Dedifferentiated amniotic fluid mesenchymal stem cell (primary cell): ENCODE measurements at regions not wholly inside any gene's neighbourhood (a gene's known extent, or its start where the extent isn't known, plus 50 kb on each side); places are given as distances from the start of the nearest gene placed in this dataset.

Experiments
- DNase-seq: peaks from one replicate; pipeline ENCODE4 v3.0.0-alpha.2; 2016; ENCODE audit errors: extremely low spot score

DNA sequence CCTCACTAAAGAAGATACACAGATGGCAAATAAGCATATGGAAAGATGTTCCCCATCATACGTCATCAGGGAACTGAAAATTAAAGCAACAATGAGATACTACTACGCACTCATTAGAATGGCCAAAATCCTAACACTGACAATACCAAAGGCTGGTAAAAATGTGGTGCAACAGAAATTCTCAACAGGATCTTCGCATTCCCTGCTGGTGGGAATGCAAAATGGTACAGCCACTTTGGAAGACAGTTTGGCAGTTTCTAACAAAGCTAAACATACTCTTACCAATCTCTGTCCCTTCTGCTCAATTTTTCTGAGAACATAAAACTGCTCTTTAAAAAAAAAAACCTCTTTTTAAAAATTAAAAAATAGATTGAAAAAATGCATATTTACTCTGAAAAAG lies 300.2 kb downstream of the FBXW7 start:
- DNase-seq = no peak

DNA sequence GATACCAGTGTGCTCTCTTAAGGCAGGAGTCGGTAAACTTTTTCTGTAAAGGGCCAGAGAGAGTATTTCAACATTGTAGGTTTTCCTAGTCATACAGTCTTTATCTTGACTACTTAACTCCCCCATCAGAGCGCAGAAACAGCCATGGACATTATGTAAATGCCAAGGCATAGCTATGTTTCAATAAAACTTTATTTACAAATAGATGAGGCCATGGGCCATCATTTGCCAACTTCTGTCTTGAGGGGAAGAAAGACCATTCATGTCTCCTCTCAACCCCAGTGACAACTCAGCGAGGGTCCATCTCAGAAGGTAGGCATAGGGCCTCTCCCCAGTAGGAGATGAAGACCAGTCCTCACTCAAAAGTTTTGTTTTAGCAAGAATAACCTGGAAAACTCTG lies 301.3 kb downstream of the FBXW7 start:
- DNase-seq = no peak

DNA sequence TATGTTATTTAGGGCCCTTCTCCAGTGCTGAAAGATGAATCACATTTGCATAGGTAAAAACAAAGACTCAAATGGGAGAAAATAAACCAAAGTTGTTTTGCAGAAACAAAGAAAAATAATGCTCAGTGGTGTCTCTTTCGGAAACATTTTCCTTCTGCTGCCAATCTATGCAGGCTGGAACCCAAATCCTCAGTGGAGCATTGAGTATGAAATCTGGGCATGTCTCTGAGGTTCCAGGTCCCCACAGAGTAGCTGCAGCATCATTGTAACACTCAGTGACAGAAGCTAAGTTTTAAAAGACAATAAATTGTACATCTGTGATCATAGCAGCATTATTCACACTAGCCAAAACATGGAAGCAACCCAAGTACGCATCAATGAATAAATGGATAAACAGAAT lies 303.6 kb downstream of the FBXW7 start:
- DNase-seq = no peak

DNA sequence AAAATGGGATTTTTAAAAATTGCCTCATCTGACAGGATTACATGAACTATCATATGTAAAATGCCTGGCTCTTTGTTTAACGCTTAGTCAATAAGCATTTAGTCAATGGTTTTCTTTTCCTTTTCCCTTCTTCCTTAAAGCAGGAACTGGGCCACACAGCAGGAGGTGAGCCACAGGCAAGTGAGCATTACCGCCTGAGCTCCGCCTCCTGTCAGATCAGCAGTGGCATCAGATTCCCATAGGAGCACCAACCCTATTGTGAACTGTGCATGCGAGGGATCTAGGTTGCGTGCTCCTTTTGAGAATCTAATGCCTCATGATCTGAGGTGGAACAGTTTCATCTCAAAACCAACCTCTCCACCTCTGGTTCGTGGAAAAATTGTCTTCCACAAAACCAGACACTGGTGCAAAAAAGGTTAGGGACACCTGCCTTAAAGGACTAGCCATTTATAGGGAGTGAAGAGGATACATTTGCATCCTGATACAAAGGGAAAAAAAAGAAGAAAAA lies 306.1 kb downstream of the FBXW7 start:
- DNase-seq = no peak

GRCh38 chr4:152225680-152226079 lies 310.2 kb downstream of the FBXW7 start:
- DNase-seq = no peak

DNA sequence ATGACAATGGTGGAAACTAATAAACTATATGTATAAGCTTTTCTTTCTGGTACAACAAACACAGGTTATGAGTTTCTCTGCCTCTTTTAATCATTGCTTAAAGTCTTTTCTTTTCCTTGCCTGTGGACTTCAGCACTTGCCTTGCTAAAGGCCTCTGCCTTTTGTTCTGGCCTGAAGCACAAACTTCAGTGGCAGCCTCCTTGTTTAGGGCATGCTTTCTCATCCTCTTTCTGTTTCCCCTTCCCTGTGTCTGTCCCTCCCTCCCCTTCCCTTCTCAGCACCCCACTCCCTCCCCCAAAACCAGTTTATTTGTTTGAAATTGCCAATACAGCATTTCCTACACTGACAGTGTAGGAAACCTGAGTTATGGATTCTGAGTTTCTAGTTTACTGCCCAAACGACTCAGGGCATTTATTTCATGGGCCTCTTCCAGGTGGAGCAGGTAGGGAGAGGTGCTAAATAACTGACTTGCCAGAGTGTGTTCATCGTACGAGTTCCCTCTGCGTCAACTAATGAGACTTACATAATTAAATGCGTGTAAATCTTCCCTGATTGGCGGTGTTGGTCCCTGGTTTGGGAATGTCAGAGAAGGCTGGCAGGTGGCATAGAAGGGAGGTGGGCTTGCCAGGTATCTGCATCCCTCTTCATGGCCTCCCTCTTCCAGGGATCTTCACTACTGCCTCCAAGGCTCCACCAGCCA lies 311.0 kb downstream of the FBXW7 start:
- DNase-seq = no peak

GRCh38 chr4:152224223-152224622 lies 311.7 kb downstream of the FBXW7 start:
- DNase-seq = no peak

- no peak for DNase-seq
These were observed 312.3 kb downstream of the FBXW7 start for GRCh38 chr4:152223600-152223999.

DNA sequence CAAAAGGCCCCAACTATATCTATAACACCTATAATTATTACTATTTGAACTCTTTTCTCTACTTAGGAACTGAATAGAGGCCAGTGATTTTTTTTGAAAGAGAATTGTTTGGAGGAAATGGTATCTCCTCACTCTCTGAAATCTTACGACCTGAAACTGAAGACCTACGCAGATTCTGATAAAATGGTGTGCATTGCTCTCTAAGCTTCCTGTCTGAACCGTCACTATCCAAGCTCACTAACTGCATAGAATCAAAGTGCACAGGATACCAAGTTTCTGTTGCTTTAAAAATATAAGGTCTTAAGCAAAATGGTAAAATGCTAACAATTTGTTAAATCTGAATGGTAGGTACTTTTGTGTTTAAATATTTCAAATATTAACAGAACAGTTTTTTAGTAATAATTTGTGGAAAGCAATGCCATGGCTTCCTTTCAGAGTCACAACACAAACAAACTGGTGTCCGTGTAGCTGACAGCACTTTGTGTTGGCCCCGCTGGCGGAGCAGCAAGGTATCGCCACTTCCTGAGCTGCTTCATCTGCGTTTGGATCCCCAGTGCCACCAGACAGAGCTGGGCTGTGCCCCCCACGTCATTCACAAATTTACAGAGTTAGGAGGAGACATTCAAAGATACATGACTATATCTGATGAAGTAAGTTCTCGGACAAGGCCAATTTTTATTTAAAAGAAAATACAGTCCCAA lies 313.9 kb downstream of the FBXW7 start:
- DNase-seq = no peak

GRCh38 chr4:152220201-152220666 lies 315.7 kb downstream of the FBXW7 start:
- DNase-seq = no peak

- no peak for DNase-seq
These were observed 317.3 kb downstream of the FBXW7 start for GRCh38 chr4:152218576-152218975.

GRCh38 chr4:152217896-152218295 lies 318.0 kb downstream of the FBXW7 start:
- no peak for DNase-seq

GRCh38 chr4:152211936-152212653 lies 323.8 kb downstream of the FBXW7 start:
- no peak for DNase-seq

DNA sequence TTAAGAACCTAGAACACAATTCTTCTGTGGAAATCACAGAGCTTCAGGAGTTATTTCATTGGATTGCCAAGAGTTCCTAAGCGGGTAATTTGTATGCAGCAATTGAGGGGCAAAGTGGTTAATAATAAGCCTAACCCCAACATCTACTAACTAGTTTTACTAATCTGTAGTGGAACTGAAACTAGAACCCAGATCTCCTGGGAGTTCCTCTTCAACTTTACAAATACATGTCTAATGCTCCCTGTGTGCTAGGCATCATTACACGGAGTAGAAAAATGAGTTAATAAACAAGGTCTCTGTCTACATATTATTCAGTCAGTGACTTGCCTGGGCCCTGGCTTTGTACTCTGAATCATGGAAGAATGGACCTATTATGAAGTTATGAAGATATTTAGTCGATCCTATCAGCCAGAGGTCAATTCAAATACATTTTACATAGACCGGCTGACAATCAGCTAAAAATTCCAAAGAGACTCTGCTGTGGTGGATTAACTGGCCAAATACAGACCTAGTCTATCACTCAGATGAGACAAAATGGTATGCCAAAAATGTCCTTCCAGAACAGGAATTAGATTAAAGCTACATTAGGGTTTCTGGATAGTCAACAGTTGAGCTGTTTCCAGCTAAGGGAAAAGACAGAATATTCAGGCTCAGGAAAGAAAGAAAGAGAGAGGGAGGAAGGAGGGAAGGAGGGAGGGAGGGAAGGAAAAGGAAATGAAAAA lies 326.0 kb downstream of the FBXW7 start:
- DNase-seq = no peak

DNA sequence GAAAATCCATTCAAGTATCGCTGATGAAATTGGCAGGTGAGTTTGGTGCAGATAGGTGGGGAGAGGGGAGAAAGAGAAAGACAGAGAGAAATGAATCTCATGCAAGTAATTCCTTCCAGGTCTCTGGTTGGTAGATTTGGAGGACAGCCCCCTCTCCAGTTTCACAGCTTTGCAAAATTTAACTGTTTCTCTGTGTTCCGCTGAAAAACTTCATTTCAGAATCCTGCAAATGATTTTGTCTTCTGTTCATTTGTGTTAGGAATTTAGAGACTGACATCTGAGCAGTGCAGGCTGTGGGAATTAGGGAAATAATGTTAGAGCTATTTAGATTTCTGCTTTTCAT lies 328.5 kb downstream of the FBXW7 start:
- no peak for DNase-seq

- no peak for DNase-seq
These were observed 329.1 kb downstream of the FBXW7 start for GRCh38 chr4:152206646-152207377.

GRCh38 chr4:152206185-152206584 lies 329.7 kb downstream of the FBXW7 start:
- DNase-seq = no peak

DNA sequence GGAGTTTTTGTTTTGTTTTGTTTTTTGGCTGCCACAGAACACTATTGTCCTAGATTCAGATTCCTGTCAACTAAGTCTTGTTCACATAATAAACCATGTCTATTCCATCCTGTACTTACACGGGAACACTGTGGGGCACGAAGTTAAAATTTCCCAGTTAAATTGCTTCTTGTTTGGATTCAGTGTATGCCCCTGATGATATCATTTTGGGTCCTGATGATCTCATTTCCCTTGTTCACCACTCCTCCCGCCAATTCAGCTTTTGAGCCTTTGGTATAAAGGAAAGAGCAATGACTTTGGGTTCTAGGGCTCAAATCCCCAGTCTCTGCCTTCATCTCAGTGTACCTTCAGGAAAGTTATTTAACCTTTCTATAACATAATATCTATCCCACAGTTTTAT lies 333.5 kb downstream of the FBXW7 start:
- DNase-seq = no peak

GRCh38 chr4:152200511-152201333 lies 335.2 kb downstream of the FBXW7 start:
- DNase-seq = no peak

GRCh38 chr4:152197211-152197610 lies 338.7 kb downstream of the FBXW7 start:
- no peak for DNase-seq
